Kidney (tissue), 13 donors: ENCODE measurements at regions not wholly inside any gene's neighbourhood (a gene's known extent, or its start where the extent isn't known, plus 50 kb on each side); places are given as distances from the start of the nearest gene placed in this dataset.
"Not testable (repeated sequence)": the region's sequence is repeated elsewhere in the genome, so short reads cannot be mapped to it uniquely, and the experiment has no call there.

Experiments used
- DNase-seq, 5 donors: peaks; one replicate each; pipeline ENCODE4 v3.0.0-alpha.2; 2013 to 2020
- FAIRE-seq: peaks from 2 replicates; lab custom pipeline; 2012; peaks lifted over from hg19 to GRCh38; lab: Jason Lieb, UNC
- H3K27ac ChIP-seq, 2 donors: one replicate each; pipeline ENCODE4 v1.7.0; 2013; ENCODE audit warnings: low read depth in 2 of 2, low read length in 2 of 2, inconsistent platforms in 1 of 2
- H3K27me3 ChIP-seq: one replicate; pipeline ENCODE4 v1.7.1; 2013; ENCODE audit warnings: low read length, inconsistent platforms; ENCODE audit not compliant: control insufficient read depth, insufficient read depth
- H3K36me3 ChIP-seq, 3 donors: one replicate each; pipeline versions ENCODE4 v1.7.0 to v1.7.1; 2013; ENCODE audit warnings: low read length in 3 of 3, control low read depth in 1 of 3, inconsistent platforms in 1 of 3; ENCODE audit not compliant: insufficient read depth in 3 of 3, control insufficient read depth in 2 of 3
- H3K4me1 ChIP-seq, 3 donors: one replicate each; pipeline versions ENCODE4 v1.7.0 to v1.7.1; 2013; ENCODE audit warnings: low read length in 3 of 3, inconsistent platforms in 1 of 3, low read depth in 1 of 3; ENCODE audit not compliant: control insufficient read depth in 2 of 3, insufficient read depth in 2 of 3
- H3K4me3 ChIP-seq, 3 donors: one replicate each; pipeline versions ENCODE4 v1.7.0 to v1.8.1; 2013; ENCODE audit warnings: low read length in 3 of 3, control low read depth in 1 of 3, inconsistent platforms in 1 of 3
- H3K9ac ChIP-seq, 3 donors: one replicate each; pipeline versions ENCODE4 v1.7.0 to v1.7.1; 2013; ENCODE audit warnings: low read length in 3 of 3, control low read depth in 1 of 3, inconsistent platforms in 1 of 3
- H3K9me3 ChIP-seq, 3 donors: one replicate each; pipeline versions ENCODE4 v1.7.0 to v1.7.1; 2013; ENCODE audit warnings: low read length in 3 of 3, control low read depth in 1 of 3, inconsistent platforms in 1 of 3; ENCODE audit not compliant: control insufficient read depth in 2 of 3, insufficient read depth in 1 of 3
- intact Hi-C: fragments of 100-400 bp; cut with DNase I; formaldehyde crosslinking; loops from one replicate; pipeline ENCODE4 v1.11.1; 2022
- TF ChIP-seq, protein P1 (sequence below): IDR thresholded peaks from 3 replicates; pipeline ENCODE4 v1.5.1; 2012; ENCODE audit warnings: mild to moderate bottlenecking, moderate library complexity, borderline replicate concordance; ENCODE audit not compliant: insufficient read depth; ENCODE audit errors: extremely low read depth
- donor health status: control.
- donor health status: control.
- donor health status: control.
- donor health status: control.
- donor health status: control.
- donor health status: DM: yes; HTN: yes; CAD: no.
- donor health status: Normal renal cell carcinoma (clear cell type).

DNA sequence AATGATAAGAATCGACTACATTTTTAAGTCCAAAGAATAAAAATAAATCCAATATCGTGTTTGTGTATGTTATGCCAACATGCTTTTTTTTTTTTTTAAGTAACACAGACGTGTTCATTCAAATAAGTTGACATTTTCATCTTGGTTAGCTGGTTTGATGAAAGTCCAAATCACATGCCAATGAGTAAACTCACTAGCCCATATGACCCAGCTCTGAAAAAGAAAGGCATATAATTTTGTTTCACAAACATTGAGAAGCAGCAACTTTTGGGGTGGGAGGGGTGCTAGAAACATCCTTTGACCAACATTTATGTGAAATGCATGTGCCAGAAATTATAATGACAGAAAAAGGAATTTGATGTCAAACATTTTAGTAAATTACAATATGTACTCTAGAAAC, 61.6 kb upstream of the SPP1 start:
- no peak for DNase-seq
- TF ChIP-seq, protein P1, sequence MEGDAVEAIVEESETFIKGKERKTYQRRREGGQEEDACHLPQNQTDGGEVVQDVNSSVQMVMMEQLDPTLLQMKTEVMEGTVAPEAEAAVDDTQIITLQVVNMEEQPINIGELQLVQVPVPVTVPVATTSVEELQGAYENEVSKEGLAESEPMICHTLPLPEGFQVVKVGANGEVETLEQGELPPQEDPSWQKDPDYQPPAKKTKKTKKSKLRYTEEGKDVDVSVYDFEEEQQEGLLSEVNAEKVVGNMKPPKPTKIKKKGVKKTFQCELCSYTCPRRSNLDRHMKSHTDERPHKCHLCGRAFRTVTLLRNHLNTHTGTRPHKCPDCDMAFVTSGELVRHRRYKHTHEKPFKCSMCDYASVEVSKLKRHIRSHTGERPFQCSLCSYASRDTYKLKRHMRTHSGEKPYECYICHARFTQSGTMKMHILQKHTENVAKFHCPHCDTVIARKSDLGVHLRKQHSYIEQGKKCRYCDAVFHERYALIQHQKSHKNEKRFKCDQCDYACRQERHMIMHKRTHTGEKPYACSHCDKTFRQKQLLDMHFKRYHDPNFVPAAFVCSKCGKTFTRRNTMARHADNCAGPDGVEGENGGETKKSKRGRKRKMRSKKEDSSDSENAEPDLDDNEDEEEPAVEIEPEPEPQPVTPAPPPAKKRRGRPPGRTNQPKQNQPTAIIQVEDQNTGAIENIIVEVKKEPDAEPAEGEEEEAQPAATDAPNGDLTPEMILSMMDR = no peak
- no peak for FAIRE-seq
- intact Hi-C loops = no loop called here
- Histone ChIP-seq H3K27me3 (no peaks in the 10 kb centered on the region), H3K9me3 (no peaks in the 10 kb centered on the region), H3K36me3 (no peaks in the 10 kb centered on the region), H3K4me1 (peaks cover 0 to 26% (median 7%) of the 10 kb centered on the region in 3 donors), H3K27ac (no peak overlapping the region), H3K4me3 (no peak overlapping the region), H3K9ac (no peak overlapping the region)

DNA sequence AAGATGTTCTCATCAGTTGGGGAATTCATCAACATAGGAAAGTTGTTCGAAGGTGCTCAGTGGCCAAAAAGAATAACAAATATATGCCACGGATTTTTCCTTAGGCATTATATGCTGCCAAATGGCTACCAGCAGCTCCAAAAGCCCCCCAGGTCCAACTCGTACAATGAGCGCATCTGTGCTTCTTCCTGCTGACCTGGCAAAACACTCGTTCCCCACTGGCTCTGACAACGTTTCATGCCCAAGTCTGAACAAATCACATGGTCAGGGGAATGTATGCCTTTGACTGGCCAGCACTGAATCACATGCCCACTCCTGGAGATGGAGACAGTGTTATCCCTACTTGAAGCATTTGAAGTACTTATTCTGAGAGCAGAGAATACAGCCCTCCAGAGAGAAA, 59.9 kb upstream of the SPP1 start:
- no peak for DNase-seq
- H3K4me3 ChIP-seq = no peak overlapping the region
- peaks cover 0 to 20% (median 6%) of the 10 kb centered on the region in 3 donors for H3K4me1 ChIP-seq
- H3K36me3 ChIP-seq = no peaks in the 10 kb centered on the region
- intact Hi-C loops = no loop called here
- H3K27me3 ChIP-seq = no peaks in the 10 kb centered on the region
- FAIRE-seq = no peak
- no peak overlapping the region for H3K27ac ChIP-seq
- H3K9me3 ChIP-seq = no peaks in the 10 kb centered on the region
- TF ChIP-seq, protein P1 = no peak
- H3K9ac ChIP-seq = no peak overlapping the region

DNA sequence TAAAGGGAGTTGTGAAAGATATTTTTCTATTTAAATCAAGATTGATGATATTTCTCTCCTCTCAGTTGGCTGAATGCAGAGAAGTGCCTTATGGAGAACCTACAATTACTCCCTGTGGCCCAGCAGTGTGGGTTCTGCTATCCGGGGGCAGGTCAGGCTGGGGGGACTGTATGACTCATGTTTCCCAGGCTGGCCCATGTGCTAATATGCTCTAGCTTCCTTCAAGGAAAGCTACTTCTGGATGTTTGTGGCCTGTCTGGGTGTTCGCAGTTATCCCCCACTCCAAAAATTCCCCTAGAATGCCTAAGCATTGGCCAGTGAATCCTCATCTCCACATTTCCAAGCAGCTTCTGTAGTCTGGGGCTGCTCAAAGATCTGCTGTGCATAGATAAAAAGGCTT, 58.9 kb upstream of the SPP1 start:
- DNase-seq (no peak), FAIRE-seq (no peak)
- intact Hi-C loops = no loop called here
- Histone ChIP-seq H3K4me3 (no peak overlapping the region), H3K9ac (no peak overlapping the region), H3K27me3 (no peaks in the 10 kb centered on the region), H3K4me1 (peaks cover 0 to 10% (median 4%) of the 10 kb centered on the region in 3 donors), H3K27ac (no peak overlapping the region), H3K36me3 (no peaks in the 10 kb centered on the region), H3K9me3 (no peaks in the 10 kb centered on the region)
- TF ChIP-seq, protein P1 = no peak

DNA sequence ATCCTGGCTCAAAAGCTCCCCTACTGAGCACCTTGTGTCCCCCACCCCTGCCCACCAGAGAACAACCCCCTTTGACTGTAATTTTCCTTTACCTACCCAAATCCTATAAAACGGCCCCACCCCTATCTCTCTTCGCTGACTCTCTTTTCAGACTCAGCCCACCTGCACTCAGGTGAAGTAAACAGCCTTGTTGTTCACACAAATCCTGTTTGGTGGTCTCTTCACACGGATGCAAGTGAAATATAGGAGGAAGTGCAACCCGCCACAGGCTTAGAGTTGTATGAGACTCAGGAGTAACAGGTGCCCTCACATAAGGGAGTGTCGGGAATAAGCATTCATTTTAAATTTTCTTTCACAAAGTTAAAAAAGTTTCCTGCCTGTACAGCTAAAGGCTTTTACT, 57.6 kb upstream of the SPP1 start:
- H3K4me3 ChIP-seq, intact Hi-C loops, H3K27ac ChIP-seq, H3K4me1 ChIP-seq, DNase-seq, H3K27me3 ChIP-seq, FAIRE-seq, H3K9me3 ChIP-seq, H3K9ac ChIP-seq, H3K36me3 ChIP-seq: not testable (repeated sequence)
